ENCODE measurements at regions not wholly inside any gene's neighbourhood (a gene's known extent, or its start where the extent isn't known, plus 50 kb on each side); places are given as distances from the start of the nearest gene placed in this dataset.

GRCh38 chr10:94043431-94043990 lies 49.8 kb downstream of the PLCE1 start:
- no peaks in the 10 kb centered on the region for H3K36me3 ChIP-seq (ENCODE audit: control insufficient read depth, insufficient read depth, low read length, severe bottlenecking)
- H3K9me3 ChIP-seq (ENCODE audit: control insufficient read depth, low read length), result no peaks in the 10 kb centered on the region
- no peak for DNase-seq (ENCODE audit: low read depth)
- H3K9ac ChIP-seq (ENCODE audit: low read length), result peak overlapping the region; percentile 59
- peak overlapping the region; percentile 35 for H3K4me3 ChIP-seq (ENCODE audit: low read length)
- H3K27me3 ChIP-seq (replicated peaks; ENCODE audit: control insufficient read depth, insufficient read depth, low read length), result no peaks in the 10 kb centered on the region
- H3K4me1 ChIP-seq (ENCODE audit: control insufficient read depth, insufficient read depth, low read length), result peaks cover 23% of the 10 kb centered on the region

DNA sequence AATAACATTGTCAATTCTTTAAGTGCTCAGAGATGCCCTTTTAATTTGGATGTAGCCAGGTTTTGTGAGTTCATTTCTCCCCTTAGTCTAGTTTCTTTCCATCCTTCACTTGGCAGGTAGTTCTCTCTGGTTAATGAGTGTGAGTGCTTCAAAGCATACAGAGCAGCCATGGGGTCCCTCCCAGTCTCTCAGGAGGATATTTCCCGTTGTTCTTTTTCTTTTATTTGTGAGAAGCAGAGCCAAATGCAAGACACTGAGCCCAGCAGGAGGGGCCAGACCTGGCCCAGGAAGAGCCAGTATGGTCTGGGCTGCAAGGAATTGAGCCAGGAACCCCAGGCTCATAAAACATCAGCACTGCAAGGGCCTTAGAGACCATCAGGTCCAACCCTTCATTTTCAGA lies 52.4 kb downstream of the PLCE1 start:
- H3K9ac ChIP-seq (ENCODE audit: low read length), result no peak overlapping the region
- no peaks in the 10 kb centered on the region for H3K36me3 ChIP-seq (ENCODE audit: control insufficient read depth, insufficient read depth, low read length, severe bottlenecking)
- H3K9me3 ChIP-seq (ENCODE audit: control insufficient read depth, low read length), result no peaks in the 10 kb centered on the region
- H3K4me1 ChIP-seq (ENCODE audit: control insufficient read depth, insufficient read depth, low read length), result peaks cover 23% of the 10 kb centered on the region
- DNase-seq (ENCODE audit: low read depth), result no peak
- no peak overlapping the region for H3K4me3 ChIP-seq (ENCODE audit: low read length)
- no peaks in the 10 kb centered on the region for H3K27me3 ChIP-seq (replicated peaks; ENCODE audit: control insufficient read depth, insufficient read depth, low read length)

- Histone ChIP-seq H3K27me3 (replicated peaks; ENCODE audit: control insufficient read depth, insufficient read depth, low read length) (no peaks in the 10 kb centered on the region), H3K9ac (ENCODE audit: low read length) (no peak overlapping the region), H3K36me3 (ENCODE audit: control insufficient read depth, insufficient read depth, low read length, severe bottlenecking) (no peaks in the 10 kb centered on the region), H3K4me3 (ENCODE audit: low read length) (no peak overlapping the region), H3K9me3 (ENCODE audit: control insufficient read depth, low read length) (no peaks in the 10 kb centered on the region), H3K4me1 (ENCODE audit: control insufficient read depth, insufficient read depth, low read length) (peaks cover 13% of the 10 kb centered on the region)
- no peak for DNase-seq (ENCODE audit: low read depth)
Measured at GRCh38 chr10:94047293-94047692, 53.6 kb downstream of the PLCE1 start.

DNA sequence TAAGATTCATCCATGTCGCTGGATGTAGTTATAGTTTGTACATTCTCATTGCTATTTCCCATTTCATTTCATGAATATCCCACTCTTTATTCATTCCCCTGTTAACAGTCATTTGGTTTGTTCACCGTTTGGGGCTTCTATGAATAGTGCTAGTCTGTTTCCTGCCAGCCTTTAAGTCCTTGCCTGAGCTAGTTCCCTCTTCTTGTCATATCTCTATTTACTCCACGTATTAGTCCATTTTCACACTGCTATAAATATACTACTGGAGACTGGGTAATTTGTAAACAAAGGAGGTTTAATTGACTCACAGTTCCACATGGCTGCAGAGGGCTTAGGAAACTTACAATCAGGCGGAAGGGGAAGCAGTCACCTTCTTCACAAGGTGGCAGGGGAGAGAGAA lies 56.2 kb downstream of the PLCE1 start:
- DNase-seq (ENCODE audit: low read depth), result no peak
- Histone ChIP-seq H3K4me3 (ENCODE audit: low read length) (no peak overlapping the region), H3K36me3 (ENCODE audit: control insufficient read depth, insufficient read depth, low read length, severe bottlenecking) (no peaks in the 10 kb centered on the region), H3K4me1 (ENCODE audit: control insufficient read depth, insufficient read depth, low read length) (peaks cover 18% of the 10 kb centered on the region), H3K9me3 (ENCODE audit: control insufficient read depth, low read length) (no peaks in the 10 kb centered on the region), H3K9ac (ENCODE audit: low read length) (no peak overlapping the region), H3K27me3 (replicated peaks; ENCODE audit: control insufficient read depth, insufficient read depth, low read length) (no peaks in the 10 kb centered on the region)

GRCh38 chr10:94052281-94052680 lies 58.5 kb downstream of the PLCE1 start:
- Histone ChIP-seq H3K9ac (ENCODE audit: low read length) (peak overlapping the region; percentile 32), H3K4me3 (ENCODE audit: low read length) (peak overlapping the region; percentile 60), H3K4me1 (ENCODE audit: control insufficient read depth, insufficient read depth, low read length) (peaks cover 18% of the 10 kb centered on the region), H3K36me3 (ENCODE audit: control insufficient read depth, insufficient read depth, low read length, severe bottlenecking) (no peaks in the 10 kb centered on the region), H3K9me3 (ENCODE audit: control insufficient read depth, low read length) (no peaks in the 10 kb centered on the region), H3K27me3 (replicated peaks; ENCODE audit: control insufficient read depth, insufficient read depth, low read length) (no peaks in the 10 kb centered on the region)
- no peak for DNase-seq (ENCODE audit: low read depth)

- peak overlapping the region; percentile 32 for H3K9ac ChIP-seq (ENCODE audit: low read length)
- peaks cover 18% of the 10 kb centered on the region for H3K4me1 ChIP-seq (ENCODE audit: control insufficient read depth, insufficient read depth, low read length)
Measured at GRCh38 chr10:94052866-94053791, 59.4 kb downstream of the PLCE1 start.

DNA sequence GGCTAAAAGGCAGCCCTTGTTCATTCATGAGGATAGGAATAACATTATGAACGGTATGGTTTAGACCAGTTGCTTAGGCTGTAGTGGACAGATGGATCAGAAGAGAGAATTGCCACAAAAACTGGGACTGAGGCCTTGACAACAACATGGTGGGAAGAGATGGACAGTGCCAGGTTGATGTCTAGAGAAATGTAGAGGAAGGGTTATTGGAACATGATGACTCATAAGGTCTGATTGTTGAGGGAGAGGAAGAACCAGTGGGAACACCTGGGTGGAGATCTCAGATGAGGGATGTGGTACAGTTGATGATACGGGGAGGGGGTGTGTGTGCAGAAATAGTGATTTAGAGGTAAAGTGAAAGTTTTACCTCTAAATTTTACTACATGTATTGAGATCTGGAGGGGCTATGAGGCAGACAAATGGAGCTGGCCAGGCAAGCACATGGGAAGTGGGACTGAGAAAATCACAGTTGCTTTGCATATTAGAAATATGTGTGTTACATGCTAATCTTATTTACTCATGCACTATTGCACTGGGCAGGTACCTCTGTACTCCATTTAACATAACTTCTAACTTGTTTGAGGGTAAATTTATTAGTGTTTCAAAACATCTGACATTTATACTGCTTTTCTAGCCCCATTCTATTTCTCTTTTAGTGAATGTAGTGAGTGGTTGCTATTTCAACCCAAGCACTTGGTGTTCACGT lies 65.6 kb downstream of the PLCE1 start:
- H3K36me3 ChIP-seq (ENCODE audit: control insufficient read depth, insufficient read depth, low read length, severe bottlenecking), result no peaks in the 10 kb centered on the region
- H3K9ac ChIP-seq (ENCODE audit: low read length), result no peak overlapping the region
- DNase-seq (ENCODE audit: low read depth), result no peak

More at GRCh38 chr10:94052866-94053791, 59.4 kb downstream of the PLCE1 start:
- Histone ChIP-seq H3K4me3 (ENCODE audit: low read length) (peak overlapping the region; percentile 60), H3K27me3 (replicated peaks; ENCODE audit: control insufficient read depth, insufficient read depth, low read length) (no peaks in the 10 kb centered on the region), H3K36me3 (ENCODE audit: control insufficient read depth, insufficient read depth, low read length, severe bottlenecking) (no peaks in the 10 kb centered on the region), H3K9me3 (ENCODE audit: control insufficient read depth, low read length) (no peaks in the 10 kb centered on the region)
- DNase-seq (ENCODE audit: low read depth), result peak; percentile 56

DNA sequence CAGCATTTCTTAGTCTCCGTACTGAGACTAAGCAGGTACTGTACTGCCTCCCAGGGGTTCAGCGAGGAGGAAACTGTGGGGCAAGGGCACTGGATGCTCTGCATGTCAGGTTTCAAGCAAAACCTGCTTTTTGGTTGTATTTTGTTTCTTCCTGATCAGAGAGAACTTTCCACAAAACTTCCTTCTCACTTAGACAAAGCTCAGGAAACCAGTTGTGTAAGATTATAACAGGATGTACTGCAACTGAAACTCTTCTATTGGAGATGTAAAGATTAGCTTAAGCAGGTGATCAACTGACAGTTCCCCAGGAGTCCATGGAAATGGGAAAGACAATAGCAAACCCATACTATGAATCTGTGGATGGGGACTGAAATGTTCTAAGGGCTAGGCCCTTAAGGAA lies 67.3 kb downstream of the PLCE1 start:
- H3K4me3 ChIP-seq (ENCODE audit: low read length), result no peak overlapping the region
- no peaks in the 10 kb centered on the region for H3K9me3 ChIP-seq (ENCODE audit: control insufficient read depth, low read length)
- no peaks in the 10 kb centered on the region for H3K27me3 ChIP-seq (replicated peaks; ENCODE audit: control insufficient read depth, insufficient read depth, low read length)
- no peak for DNase-seq (ENCODE audit: low read depth)
- H3K9ac ChIP-seq (ENCODE audit: low read length), result no peak overlapping the region
- peaks cover 25% of the 10 kb centered on the region for H3K4me1 ChIP-seq (ENCODE audit: control insufficient read depth, insufficient read depth, low read length)
- H3K36me3 ChIP-seq (ENCODE audit: control insufficient read depth, insufficient read depth, low read length, severe bottlenecking), result no peaks in the 10 kb centered on the region

More for the DNA sequence above, 65.6 kb downstream of the PLCE1 start:
- Histone ChIP-seq H3K27me3 (replicated peaks; ENCODE audit: control insufficient read depth, insufficient read depth, low read length) (no peaks in the 10 kb centered on the region), H3K4me3 (ENCODE audit: low read length) (no peak overlapping the region), H3K4me1 (ENCODE audit: control insufficient read depth, insufficient read depth, low read length) (peaks cover 10% of the 10 kb centered on the region), H3K9me3 (ENCODE audit: control insufficient read depth, low read length) (no peaks in the 10 kb centered on the region)

DNA sequence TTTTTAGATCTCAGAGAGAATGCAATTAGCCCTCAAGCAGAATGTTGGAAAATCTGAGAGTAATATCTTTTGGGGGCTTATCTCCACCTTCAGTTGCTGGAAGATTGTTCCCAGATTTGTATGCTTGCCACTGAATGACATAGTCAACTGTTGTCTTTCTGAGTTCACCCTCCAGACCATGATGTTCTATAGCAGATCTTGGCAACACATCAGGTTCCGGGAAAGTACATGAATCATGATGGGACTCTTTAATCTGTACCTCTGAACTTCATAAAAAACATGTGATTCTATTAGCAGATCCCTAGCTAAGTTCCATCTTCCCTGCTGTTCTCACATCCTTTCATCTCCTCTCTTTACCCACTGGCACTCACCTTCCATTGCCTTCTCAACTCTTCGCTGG lies 68.9 kb downstream of the PLCE1 start:
- no peak overlapping the region for H3K4me3 ChIP-seq (ENCODE audit: low read length)
- H3K36me3 ChIP-seq (ENCODE audit: control insufficient read depth, insufficient read depth, low read length, severe bottlenecking), result no peaks in the 10 kb centered on the region
- no peak overlapping the region for H3K9ac ChIP-seq (ENCODE audit: low read length)
- peaks cover 25% of the 10 kb centered on the region for H3K4me1 ChIP-seq (ENCODE audit: control insufficient read depth, insufficient read depth, low read length)
- H3K27me3 ChIP-seq (replicated peaks; ENCODE audit: control insufficient read depth, insufficient read depth, low read length), result no peaks in the 10 kb centered on the region
- DNase-seq (ENCODE audit: low read depth), result no peak
- H3K9me3 ChIP-seq (ENCODE audit: control insufficient read depth, low read length), result no peaks in the 10 kb centered on the region

DNA sequence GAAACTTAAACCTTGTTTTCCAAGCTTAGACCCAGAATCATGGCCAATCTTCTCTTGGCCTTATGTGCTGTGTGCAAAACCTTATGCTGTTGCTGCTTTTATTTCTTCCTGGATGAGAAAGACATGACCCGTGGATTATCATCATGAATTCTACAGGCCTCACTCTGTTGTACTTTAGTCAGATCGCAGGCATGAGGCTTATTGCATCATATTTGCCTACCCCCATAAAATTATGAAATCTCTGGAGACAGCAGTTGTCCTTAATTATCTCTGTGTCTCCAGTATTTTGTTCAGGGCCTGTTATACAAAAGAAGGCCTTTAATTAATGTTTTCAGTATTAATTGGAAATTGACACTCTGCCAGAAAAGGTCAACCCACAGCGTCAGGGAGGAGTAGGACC lies 71.6 kb downstream of the PLCE1 start:
- no peak for DNase-seq (ENCODE audit: low read depth)
- no peaks in the 10 kb centered on the region for H3K27me3 ChIP-seq (replicated peaks; ENCODE audit: control insufficient read depth, insufficient read depth, low read length)
- peaks cover 24% of the 10 kb centered on the region for H3K4me1 ChIP-seq (ENCODE audit: control insufficient read depth, insufficient read depth, low read length)
- no peak overlapping the region for H3K9ac ChIP-seq (ENCODE audit: low read length)
- H3K4me3 ChIP-seq (ENCODE audit: low read length), result no peak overlapping the region
- H3K9me3 ChIP-seq (ENCODE audit: control insufficient read depth, low read length), result no peaks in the 10 kb centered on the region
- H3K36me3 ChIP-seq (ENCODE audit: control insufficient read depth, insufficient read depth, low read length, severe bottlenecking), result no peaks in the 10 kb centered on the region

DNA sequence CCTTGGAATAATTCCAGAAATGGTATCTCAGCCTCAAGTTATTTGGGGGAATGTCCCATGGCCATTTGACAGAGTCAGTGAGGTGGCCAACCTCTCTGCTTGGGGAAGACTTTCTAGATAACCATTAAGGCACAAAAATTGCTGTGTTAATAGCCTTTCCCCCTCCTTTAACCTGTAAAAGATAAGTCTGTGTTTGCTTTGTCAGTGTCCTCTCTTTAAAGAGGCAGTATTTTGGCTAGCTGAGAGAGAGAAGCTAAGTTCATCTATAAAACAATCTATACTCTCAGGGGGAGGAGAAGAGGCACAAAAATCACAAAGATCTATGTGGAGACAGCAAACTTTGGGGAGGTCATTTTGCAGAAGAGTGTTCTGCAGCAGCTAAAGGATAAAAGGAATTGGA lies 72.1 kb downstream of the PLCE1 start:
- Histone ChIP-seq H3K4me1 (ENCODE audit: control insufficient read depth, insufficient read depth, low read length) (peaks cover 24% of the 10 kb centered on the region), H3K9ac (ENCODE audit: low read length) (no peak overlapping the region), H3K9me3 (ENCODE audit: control insufficient read depth, low read length) (no peaks in the 10 kb centered on the region), H3K36me3 (ENCODE audit: control insufficient read depth, insufficient read depth, low read length, severe bottlenecking) (no peaks in the 10 kb centered on the region), H3K27me3 (replicated peaks; ENCODE audit: control insufficient read depth, insufficient read depth, low read length) (no peaks in the 10 kb centered on the region), H3K4me3 (ENCODE audit: low read length) (no peak overlapping the region)
- no peak for DNase-seq (ENCODE audit: low read depth)

All from adipocyte (in vitro differentiated cells).